ENCODE measurements at regions not wholly inside any gene's neighbourhood (a gene's known extent, or its start where the extent isn't known, plus 50 kb on each side); places are given as distances from the start of the nearest gene placed in this dataset.

GRCh38 chr15:26081758-26082220, 218.7 kb upstream of the ATP10A start:
- H3K4me3 ChIP-seq (replicated peaks; ENCODE audit: insufficient read depth, low read length) = no peak overlapping the region
- no peaks in the 10 kb centered on the region for H3K27me3 ChIP-seq (ENCODE audit: insufficient read depth, poor library complexity, severe bottlenecking)
- TF ChIP-seq, protein P1, sequence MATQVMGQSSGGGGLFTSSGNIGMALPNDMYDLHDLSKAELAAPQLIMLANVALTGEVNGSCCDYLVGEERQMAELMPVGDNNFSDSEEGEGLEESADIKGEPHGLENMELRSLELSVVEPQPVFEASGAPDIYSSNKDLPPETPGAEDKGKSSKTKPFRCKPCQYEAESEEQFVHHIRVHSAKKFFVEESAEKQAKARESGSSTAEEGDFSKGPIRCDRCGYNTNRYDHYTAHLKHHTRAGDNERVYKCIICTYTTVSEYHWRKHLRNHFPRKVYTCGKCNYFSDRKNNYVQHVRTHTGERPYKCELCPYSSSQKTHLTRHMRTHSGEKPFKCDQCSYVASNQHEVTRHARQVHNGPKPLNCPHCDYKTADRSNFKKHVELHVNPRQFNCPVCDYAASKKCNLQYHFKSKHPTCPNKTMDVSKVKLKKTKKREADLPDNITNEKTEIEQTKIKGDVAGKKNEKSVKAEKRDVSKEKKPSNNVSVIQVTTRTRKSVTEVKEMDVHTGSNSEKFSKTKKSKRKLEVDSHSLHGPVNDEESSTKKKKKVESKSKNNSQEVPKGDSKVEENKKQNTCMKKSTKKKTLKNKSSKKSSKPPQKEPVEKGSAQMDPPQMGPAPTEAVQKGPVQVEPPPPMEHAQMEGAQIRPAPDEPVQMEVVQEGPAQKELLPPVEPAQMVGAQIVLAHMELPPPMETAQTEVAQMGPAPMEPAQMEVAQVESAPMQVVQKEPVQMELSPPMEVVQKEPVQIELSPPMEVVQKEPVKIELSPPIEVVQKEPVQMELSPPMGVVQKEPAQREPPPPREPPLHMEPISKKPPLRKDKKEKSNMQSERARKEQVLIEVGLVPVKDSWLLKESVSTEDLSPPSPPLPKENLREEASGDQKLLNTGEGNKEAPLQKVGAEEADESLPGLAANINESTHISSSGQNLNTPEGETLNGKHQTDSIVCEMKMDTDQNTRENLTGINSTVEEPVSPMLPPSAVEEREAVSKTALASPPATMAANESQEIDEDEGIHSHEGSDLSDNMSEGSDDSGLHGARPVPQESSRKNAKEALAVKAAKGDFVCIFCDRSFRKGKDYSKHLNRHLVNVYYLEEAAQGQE (IDR thresholded peaks at IDR 0.05; ENCODE audit: insufficient replicate concordance, low read depth) = no peak
- TF ChIP-seq CTCF (IDR thresholded peaks at IDR 0.05; ENCODE audit: insufficient read depth, low read length) = no peak
- no peak for TF ChIP-seq SPI1 (IDR thresholded peaks at IDR 0.05; ENCODE audit: borderline replicate concordance, low read depth)
- TF ChIP-seq GABPA (IDR thresholded peaks at IDR 0.05; ENCODE audit: low read depth) = no peak
- no peak for TF ChIP-seq POLR2AphosphoS5 (IDR thresholded peaks at IDR 0.05; ENCODE audit: low read depth)
- DNase-seq (ENCODE audit: low read depth in 1 of 2, low spot score in 1 of 2) = no peak
- no peak overlapping the region for H3K27ac ChIP-seq (replicated peaks)

- no peak overlapping the region for H3K4me3 ChIP-seq (replicated peaks; ENCODE audit: insufficient read depth, low read length)
- TF ChIP-seq, protein P1 (IDR thresholded peaks at IDR 0.05; ENCODE audit: insufficient replicate concordance, low read depth) = no peak
- TF ChIP-seq SPI1 (IDR thresholded peaks at IDR 0.05; ENCODE audit: borderline replicate concordance, low read depth) = no peak
- no peak for TF ChIP-seq GABPA (IDR thresholded peaks at IDR 0.05; ENCODE audit: low read depth)
- no peak for TF ChIP-seq POLR2AphosphoS5 (IDR thresholded peaks at IDR 0.05; ENCODE audit: low read depth)
- no peak for TF ChIP-seq CTCF (IDR thresholded peaks at IDR 0.05; ENCODE audit: insufficient read depth, low read length)
- no peak for DNase-seq (ENCODE audit: low read depth in 1 of 2, low spot score in 1 of 2)
- no peak overlapping the region for H3K27ac ChIP-seq (replicated peaks)
- no peaks in the 10 kb centered on the region for H3K27me3 ChIP-seq (ENCODE audit: insufficient read depth, poor library complexity, severe bottlenecking)
Measured at GRCh38 chr15:26075770-26076169, 212.6 kb upstream of the ATP10A start.

GRCh38 chr15:26073430-26074333, 210.6 kb upstream of the ATP10A start:
- Histone ChIP-seq H3K27me3 (ENCODE audit: insufficient read depth, poor library complexity, severe bottlenecking) (no peaks in the 10 kb centered on the region), H3K27ac (replicated peaks) (no peak overlapping the region), H3K4me3 (replicated peaks; ENCODE audit: insufficient read depth, low read length) (no peak overlapping the region)
- no peak for DNase-seq (ENCODE audit: low read depth in 1 of 2, low spot score in 1 of 2)
- TF ChIP-seq POLR2AphosphoS5 (IDR thresholded peaks at IDR 0.05; ENCODE audit: low read depth) (no peak), SPI1 (IDR thresholded peaks at IDR 0.05; ENCODE audit: borderline replicate concordance, low read depth) (no peak)
- TF ChIP-seq, protein P1 (IDR thresholded peaks at IDR 0.05; ENCODE audit: insufficient replicate concordance, low read depth) = no peak

All from HL-60 (cell line).